ENCODE measurements at regions not wholly inside any gene's neighbourhood (a gene's known extent, or its start where the extent isn't known, plus 50 kb on each side); places are given as distances from the start of the nearest gene placed in this dataset.

GRCh38 chr11:29280452-29280851 lies 736.4 kb downstream of the KCNA4 start:
- H3K27me3 ChIP-seq (ENCODE audit: control insufficient read depth, insufficient read depth, low read length): no peaks in the 10 kb centered on the region
- no peak overlapping the region for H3K9ac ChIP-seq (ENCODE audit: low read depth, low read length)

GRCh38 chr11:29279716-29280115 lies 737.1 kb downstream of the KCNA4 start:
- H3K27ac ChIP-seq (ENCODE audit: low read depth, low read length): no peak overlapping the region
- H3K36me3 ChIP-seq (ENCODE audit: control insufficient read depth, insufficient read depth, low read length): no peaks in the 10 kb centered on the region
- H3K9me3 ChIP-seq (ENCODE audit: control insufficient read depth, insufficient read depth, low read length): no peaks in the 10 kb centered on the region
- H3K27me3 ChIP-seq (ENCODE audit: control insufficient read depth, insufficient read depth, low read length): no peaks in the 10 kb centered on the region
- H3K9ac ChIP-seq (ENCODE audit: low read depth, low read length): no peak overlapping the region
- no peak overlapping the region for H3K4me3 ChIP-seq (ENCODE audit: low read depth, low read length)
- no peaks in the 10 kb centered on the region for H3K4me1 ChIP-seq (ENCODE audit: control insufficient read depth, insufficient read depth, low read length)

More at GRCh38 chr11:29280452-29280851, 736.4 kb downstream of the KCNA4 start:
- H3K36me3 ChIP-seq (ENCODE audit: control insufficient read depth, insufficient read depth, low read length): no peaks in the 10 kb centered on the region
- H3K4me3 ChIP-seq (ENCODE audit: low read depth, low read length): no peak overlapping the region
- no peaks in the 10 kb centered on the region for H3K9me3 ChIP-seq (ENCODE audit: control insufficient read depth, insufficient read depth, low read length)
- no peak overlapping the region for H3K27ac ChIP-seq (ENCODE audit: low read depth, low read length)
- H3K4me1 ChIP-seq (ENCODE audit: control insufficient read depth, insufficient read depth, low read length): no peaks in the 10 kb centered on the region

GRCh38 chr11:29272019-29272654 lies 744.7 kb downstream of the KCNA4 start:
- H3K4me1 ChIP-seq (ENCODE audit: control insufficient read depth, insufficient read depth, low read length): no peaks in the 10 kb centered on the region
- no peak overlapping the region for H3K4me3 ChIP-seq (ENCODE audit: low read depth, low read length)
- H3K27me3 ChIP-seq (ENCODE audit: control insufficient read depth, insufficient read depth, low read length): no peaks in the 10 kb centered on the region
- no peaks in the 10 kb centered on the region for H3K36me3 ChIP-seq (ENCODE audit: control insufficient read depth, insufficient read depth, low read length)
- no peak overlapping the region for H3K9ac ChIP-seq (ENCODE audit: low read depth, low read length)
- H3K9me3 ChIP-seq (ENCODE audit: control insufficient read depth, insufficient read depth, low read length): no peaks in the 10 kb centered on the region
- no peak overlapping the region for H3K27ac ChIP-seq (ENCODE audit: low read depth, low read length)

- no peaks in the 10 kb centered on the region for H3K9me3 ChIP-seq (ENCODE audit: control insufficient read depth, insufficient read depth, low read length)
- no peak overlapping the region for H3K27ac ChIP-seq (ENCODE audit: low read depth, low read length)
- H3K36me3 ChIP-seq (ENCODE audit: control insufficient read depth, insufficient read depth, low read length): no peaks in the 10 kb centered on the region
- H3K9ac ChIP-seq (ENCODE audit: low read depth, low read length): no peak overlapping the region
- H3K27me3 ChIP-seq (ENCODE audit: control insufficient read depth, insufficient read depth, low read length): no peaks in the 10 kb centered on the region
- H3K4me3 ChIP-seq (ENCODE audit: low read depth, low read length): no peak overlapping the region
- H3K4me1 ChIP-seq (ENCODE audit: control insufficient read depth, insufficient read depth, low read length): no peaks in the 10 kb centered on the region
Observed at GRCh38 chr11:29271616-29272015, 745.2 kb downstream of the KCNA4 start.

GRCh38 chr11:29268733-29269132 lies 748.1 kb downstream of the KCNA4 start:
- no peaks in the 10 kb centered on the region for H3K36me3 ChIP-seq (ENCODE audit: control insufficient read depth, insufficient read depth, low read length)
- H3K4me1 ChIP-seq (ENCODE audit: control insufficient read depth, insufficient read depth, low read length): no peaks in the 10 kb centered on the region
- no peak overlapping the region for H3K4me3 ChIP-seq (ENCODE audit: low read depth, low read length)
- no peak overlapping the region for H3K9ac ChIP-seq (ENCODE audit: low read depth, low read length)
- H3K27me3 ChIP-seq (ENCODE audit: control insufficient read depth, insufficient read depth, low read length): no peaks in the 10 kb centered on the region
- H3K9me3 ChIP-seq (ENCODE audit: control insufficient read depth, insufficient read depth, low read length): no peaks in the 10 kb centered on the region
- H3K27ac ChIP-seq (ENCODE audit: low read depth, low read length): no peak overlapping the region

GRCh38 chr11:29265792-29266191 lies 751.0 kb downstream of the KCNA4 start:
- no peaks in the 10 kb centered on the region for H3K9me3 ChIP-seq (ENCODE audit: control insufficient read depth, insufficient read depth, low read length)
- no peaks in the 10 kb centered on the region for H3K36me3 ChIP-seq (ENCODE audit: control insufficient read depth, insufficient read depth, low read length)
- no peak overlapping the region for H3K27ac ChIP-seq (ENCODE audit: low read depth, low read length)
- no peaks in the 10 kb centered on the region for H3K27me3 ChIP-seq (ENCODE audit: control insufficient read depth, insufficient read depth, low read length)
- no peak overlapping the region for H3K9ac ChIP-seq (ENCODE audit: low read depth, low read length)
- H3K4me1 ChIP-seq (ENCODE audit: control insufficient read depth, insufficient read depth, low read length): no peaks in the 10 kb centered on the region
- H3K4me3 ChIP-seq (ENCODE audit: low read depth, low read length): no peak overlapping the region

GRCh38 chr11:29265381-29265780 lies 751.4 kb downstream of the KCNA4 start:
- Histone ChIP-seq H3K4me3 (ENCODE audit: low read depth, low read length) (no peak overlapping the region), H3K36me3 (ENCODE audit: control insufficient read depth, insufficient read depth, low read length) (no peaks in the 10 kb centered on the region), H3K9me3 (ENCODE audit: control insufficient read depth, insufficient read depth, low read length) (no peaks in the 10 kb centered on the region), H3K27ac (ENCODE audit: low read depth, low read length) (no peak overlapping the region), H3K9ac (ENCODE audit: low read depth, low read length) (no peak overlapping the region), H3K27me3 (ENCODE audit: control insufficient read depth, insufficient read depth, low read length) (no peaks in the 10 kb centered on the region), H3K4me1 (ENCODE audit: control insufficient read depth, insufficient read depth, low read length) (no peaks in the 10 kb centered on the region)

GRCh38 chr11:29263971-29264682 lies 752.7 kb downstream of the KCNA4 start:
- Histone ChIP-seq H3K36me3 (ENCODE audit: control insufficient read depth, insufficient read depth, low read length) (no peaks in the 10 kb centered on the region), H3K4me3 (ENCODE audit: low read depth, low read length) (no peak overlapping the region), H3K9ac (ENCODE audit: low read depth, low read length) (no peak overlapping the region), H3K4me1 (ENCODE audit: control insufficient read depth, insufficient read depth, low read length) (no peaks in the 10 kb centered on the region), H3K27ac (ENCODE audit: low read depth, low read length) (no peak overlapping the region), H3K9me3 (ENCODE audit: control insufficient read depth, insufficient read depth, low read length) (no peaks in the 10 kb centered on the region), H3K27me3 (ENCODE audit: control insufficient read depth, insufficient read depth, low read length) (no peaks in the 10 kb centered on the region)

- H3K4me3 ChIP-seq (ENCODE audit: low read depth, low read length): no peak overlapping the region
- no peaks in the 10 kb centered on the region for H3K9me3 ChIP-seq (ENCODE audit: control insufficient read depth, insufficient read depth, low read length)
- no peaks in the 10 kb centered on the region for H3K4me1 ChIP-seq (ENCODE audit: control insufficient read depth, insufficient read depth, low read length)
- H3K27me3 ChIP-seq (ENCODE audit: control insufficient read depth, insufficient read depth, low read length): no peaks in the 10 kb centered on the region
- H3K9ac ChIP-seq (ENCODE audit: low read depth, low read length): no peak overlapping the region
- no peaks in the 10 kb centered on the region for H3K36me3 ChIP-seq (ENCODE audit: control insufficient read depth, insufficient read depth, low read length)
- no peak overlapping the region for H3K27ac ChIP-seq (ENCODE audit: low read depth, low read length)
Observed at GRCh38 chr11:29261831-29262230, 755.0 kb downstream of the KCNA4 start.

- Histone ChIP-seq H3K27ac (ENCODE audit: low read depth, low read length) (no peak overlapping the region), H3K27me3 (ENCODE audit: control insufficient read depth, insufficient read depth, low read length) (no peaks in the 10 kb centered on the region), H3K9ac (ENCODE audit: low read depth, low read length) (no peak overlapping the region), H3K36me3 (ENCODE audit: control insufficient read depth, insufficient read depth, low read length) (no peaks in the 10 kb centered on the region), H3K4me1 (ENCODE audit: control insufficient read depth, insufficient read depth, low read length) (no peaks in the 10 kb centered on the region), H3K4me3 (ENCODE audit: low read depth, low read length) (no peak overlapping the region), H3K9me3 (ENCODE audit: control insufficient read depth, insufficient read depth, low read length) (no peaks in the 10 kb centered on the region)
Observed at GRCh38 chr11:29260939-29261705, 755.7 kb downstream of the KCNA4 start.

- no peaks in the 10 kb centered on the region for H3K4me1 ChIP-seq (ENCODE audit: control insufficient read depth, insufficient read depth, low read length)
- no peaks in the 10 kb centered on the region for H3K36me3 ChIP-seq (ENCODE audit: control insufficient read depth, insufficient read depth, low read length)
- no peak overlapping the region for H3K27ac ChIP-seq (ENCODE audit: low read depth, low read length)
- no peak overlapping the region for H3K4me3 ChIP-seq (ENCODE audit: low read depth, low read length)
- H3K27me3 ChIP-seq (ENCODE audit: control insufficient read depth, insufficient read depth, low read length): no peaks in the 10 kb centered on the region
- no peaks in the 10 kb centered on the region for H3K9me3 ChIP-seq (ENCODE audit: control insufficient read depth, insufficient read depth, low read length)
- no peak overlapping the region for H3K9ac ChIP-seq (ENCODE audit: low read depth, low read length)
Observed at GRCh38 chr11:29258411-29258810, 758.4 kb downstream of the KCNA4 start.
